GM06990 (cell line): ENCODE measurements at regions not wholly inside any gene's neighbourhood (a gene's known extent, or its start where the extent isn't known, plus 50 kb on each side); places are given as distances from the start of the nearest gene placed in this dataset.
A peak's percentile ranks its signal among the peaks of the same experiment; 100 is the strongest.

Source experiments
- DNase-seq: peaks from one replicate; pipeline ENCODE4 v3.0.0-alpha.2; 2011; ENCODE audit not compliant: insufficient read length; ENCODE audit errors: extremely low read depth
- H3K27me3 ChIP-seq: replicated peaks from 2 replicates; pipeline ENCODE4 v1.6.0; 2011; ENCODE audit warnings: low read length; ENCODE audit not compliant: control insufficient read depth, insufficient read depth
- H3K36me3 ChIP-seq: 2 replicates; pipeline ENCODE4 v1.5.1; 2011; ENCODE audit warnings: low read length; ENCODE audit not compliant: control insufficient read depth, insufficient read depth
- H3K4me3 ChIP-seq: replicated peaks from 2 replicates; pipeline ENCODE4 v1.5.1; 2011; ENCODE audit warnings: low read depth, mild to moderate bottlenecking, control low read depth, low read length
- CTCF ChIP-seq: IDR thresholded peaks from 2 replicates; pipeline ENCODE4 v1.5.1; 2011; ENCODE audit warnings: low read length, control low read depth, mild to moderate bottlenecking, inconsistent platforms; ENCODE audit not compliant: insufficient read depth, poor library complexity, severe bottlenecking

GRCh38 chr5:61816585-61817450 lies 484.8 kb downstream of the ZSWIM6 start:
- TF ChIP-seq CTCF: no peak
- no peak for DNase-seq
- Histone ChIP-seq H3K36me3 (no peaks in the 10 kb centered on the region), H3K4me3 (no peak overlapping the region), H3K27me3 (no peaks in the 10 kb centered on the region)

GRCh38 chr5:61817472-61818326 lies 485.6 kb downstream of the ZSWIM6 start:
- Histone ChIP-seq H3K27me3 (no peaks in the 10 kb centered on the region), H3K36me3 (no peaks in the 10 kb centered on the region), H3K4me3 (no peak overlapping the region)
- TF ChIP-seq CTCF: peak; percentile 12
- DNase-seq: no peak

GRCh38 chr5:61820836-61821235 lies 485.2 kb upstream of the KIF2A start:
- DNase-seq: no peak
- no peaks in the 10 kb centered on the region for H3K36me3 ChIP-seq
- no peaks in the 10 kb centered on the region for H3K27me3 ChIP-seq
- H3K4me3 ChIP-seq: no peak overlapping the region
- TF ChIP-seq CTCF: no peak

GRCh38 chr5:61821561-61821960 lies 484.4 kb upstream of the KIF2A start:
- Histone ChIP-seq H3K4me3 (no peak overlapping the region), H3K27me3 (no peaks in the 10 kb centered on the region), H3K36me3 (no peaks in the 10 kb centered on the region)
- no peak for TF ChIP-seq CTCF
- no peak for DNase-seq

- TF ChIP-seq CTCF: no peak
- Histone ChIP-seq H3K36me3 (no peaks in the 10 kb centered on the region), H3K27me3 (no peaks in the 10 kb centered on the region), H3K4me3 (no peak overlapping the region)
- no peak for DNase-seq
Measured at GRCh38 chr5:61822584-61822983, 483.4 kb upstream of the KIF2A start.
